ENCODE measurements at regions not wholly inside any gene's neighbourhood (a gene's known extent, or its start where the extent isn't known, plus 50 kb on each side); places are given as distances from the start of the nearest gene placed in this dataset.

DNA sequence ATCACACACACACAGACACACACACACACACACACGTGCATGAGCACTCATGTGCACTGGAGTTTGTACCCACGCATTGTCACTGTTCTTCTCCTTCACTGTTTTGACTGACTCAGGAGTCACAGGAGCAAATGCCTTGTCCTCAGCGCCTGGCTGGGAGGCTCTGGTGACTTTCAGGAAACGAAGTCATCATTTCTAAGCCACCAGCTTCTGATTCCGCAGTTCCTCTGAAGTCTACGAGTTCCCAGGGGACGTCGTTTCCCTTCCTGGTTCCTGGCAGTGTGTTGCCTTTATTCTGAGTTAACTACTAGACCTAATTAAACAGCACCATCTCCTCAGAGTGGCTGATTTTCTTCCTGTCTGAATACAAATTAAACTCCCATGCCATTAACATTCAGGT, 82.2 kb upstream of the PMEPA1 start:
- H4K8ac ChIP-seq (ENCODE audit: low read depth in 2 of 2, low read length in 2 of 2), result no peak overlapping the region
- H3K9me3 ChIP-seq (ENCODE audit: control insufficient read depth, insufficient read depth, low read length), result no peaks in the 10 kb centered on the region
- H3K9me1 ChIP-seq (ENCODE audit: insufficient read depth, low read length), result peaks cover 2% of the 10 kb centered on the region; the same call in 1 of the 2 replicates
- no peak overlapping the region for H2AK5ac ChIP-seq (ENCODE audit: low read depth, low read length)
- H2AK9ac ChIP-seq (replicated peaks; ENCODE audit: low read depth, low read length, poor library complexity), result no peak overlapping the region
- no peak overlapping the region for H2AFZ ChIP-seq (replicated peaks; ENCODE audit: low read length, poor library complexity)
- no peak overlapping the region for H3K27ac ChIP-seq (ENCODE audit: insufficient read depth, low read length)
- H3K4ac ChIP-seq (ENCODE audit: low read depth, low read length), result no peak overlapping the region
- in situ Hi-C loops (cut with MboI; ENCODE audit: low sequenced_read_pairs) (no loop called here), dilution Hi-C loops (cut with HindIII; ENCODE audit: low sequenced_read_pairs, unreplicated experiment) (no loop called here), intact Hi-C loops (cut with micrococcal nuclease) (no loop called here)
- H2BK20ac ChIP-seq (ENCODE audit: low read depth, low read length), result no peak overlapping the region
- no peak overlapping the region for H4K91ac ChIP-seq (ENCODE audit: insufficient read depth, low read depth, low read length)
- H3K4me2 ChIP-seq (ENCODE audit: low read depth, low read length), result no peak overlapping the region
- H4K20me1 ChIP-seq (ENCODE audit: insufficient read depth, low read length), result no peaks in the 10 kb centered on the region
- H2BK5ac ChIP-seq (ENCODE audit: low read depth, low read length, poor library complexity, severe bottlenecking), result no peak overlapping the region
- 74% methylated on average over 4 of the region's 8 CpGs; no CpG with 5 or more reads in 1 of the 2 experiments for WGBS, 2 experiments (ENCODE audit: extremely low coverage in 2 of 2, insufficient read length in 1 of 2)
- no peaks in the 10 kb centered on the region for H3K4me1 ChIP-seq (ENCODE audit: control insufficient read depth, insufficient read depth, low read length)
- H3K18ac ChIP-seq (ENCODE audit: low read depth, low read length), result no peak overlapping the region
- ATAC-seq (ENCODE audit: low read depth) (no peak), DNase-seq (no peak)
- ChIA-PET POLR2A (ENCODE audit: unreplicated experiment) (no interaction called here), CTCF (no interaction called here)
- H3K9ac ChIP-seq (ENCODE audit: low read depth, low read length), result no peak overlapping the region
- no peak overlapping the region for H3K14ac ChIP-seq (replicated peaks; ENCODE audit: low read depth, low read length)
- H2BK120ac ChIP-seq (ENCODE audit: low read depth, low read length), result no peak overlapping the region
- H3K23ac ChIP-seq (ENCODE audit: low read depth, low read length), result no peak overlapping the region
- no peak overlapping the region for H3K56ac ChIP-seq (ENCODE audit: extremely low read depth, insufficient read depth, low read length)
- no peaks in the 10 kb centered on the region for H3K79me1 ChIP-seq (ENCODE audit: low read depth in 1 of 2, low read length in 2 of 2)
- no peak overlapping the region for H3K4me3 ChIP-seq (ENCODE audit: insufficient read depth, low read depth, low read length)
- no peaks in the 10 kb centered on the region for H3K36me3 ChIP-seq (ENCODE audit: control insufficient read depth, insufficient read depth, low read length)
- no TSS peak for BruUV-seq (replicated peaks)
- H4K5ac ChIP-seq (ENCODE audit: low read depth, low read length), result no peak overlapping the region
- no peak overlapping the region for H2BK15ac ChIP-seq (ENCODE audit: low read depth, low read length)
- TF ChIP-seq BHLHE40 (IDR thresholded peaks at IDR 0.05; ENCODE audit: low read depth, low read length), result no peak
- TF ChIP-seq, protein P1, sequence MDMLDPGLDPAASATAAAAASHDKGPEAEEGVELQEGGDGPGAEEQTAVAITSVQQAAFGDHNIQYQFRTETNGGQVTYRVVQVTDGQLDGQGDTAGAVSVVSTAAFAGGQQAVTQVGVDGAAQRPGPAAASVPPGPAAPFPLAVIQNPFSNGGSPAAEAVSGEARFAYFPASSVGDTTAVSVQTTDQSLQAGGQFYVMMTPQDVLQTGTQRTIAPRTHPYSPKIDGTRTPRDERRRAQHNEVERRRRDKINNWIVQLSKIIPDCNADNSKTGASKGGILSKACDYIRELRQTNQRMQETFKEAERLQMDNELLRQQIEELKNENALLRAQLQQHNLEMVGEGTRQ (IDR thresholded peaks at IDR 0.05; ENCODE audit: low read depth, low read length), result no peak
- no peak for TF ChIP-seq MAFK (IDR thresholded peaks at IDR 0.05; ENCODE audit: low read depth, low read length)
- TF ChIP-seq RAD21 (IDR thresholded peaks at IDR 0.05; ENCODE audit: low read length), result no peak
- no peak for TF ChIP-seq RCOR1 (IDR thresholded peaks at IDR 0.05; ENCODE audit: insufficient replicate concordance, low read length)
- no peak for TF ChIP-seq FOS (IDR thresholded peaks at IDR 0.05; ENCODE audit: low read depth, low read length)
- TF ChIP-seq NFE2L2 (IDR thresholded peaks at IDR 0.05; ENCODE audit: low read depth, low read length), result no peak
- no peak for TF ChIP-seq CHD1 (IDR thresholded peaks at IDR 0.05; ENCODE audit: low read depth, low read length)
- TF ChIP-seq RFX5 (IDR thresholded peaks at IDR 0.05; ENCODE audit: low read depth, low read length), result no peak
- peaks cover 3% of the 10 kb centered on the region; the same call in 1 of the 2 replicates for H3K27me3 ChIP-seq (ENCODE audit: control insufficient read depth, insufficient read depth, low read length)

Data from IMR-90 (cell line).